ENCODE measurements at regions not wholly inside any gene's neighbourhood (a gene's known extent, or its start where the extent isn't known, plus 50 kb on each side); places are given as distances from the start of the nearest gene placed in this dataset.
"Not testable (repeated sequence)": the region's sequence is repeated elsewhere in the genome, so short reads cannot be mapped to it uniquely, and the experiment has no call there.

- DNase-seq (ENCODE audit: low spot score); H3K4me1 ChIP-seq; H3K9me3 ChIP-seq; H3K27me3 ChIP-seq; H3K27ac ChIP-seq; H3K4me3 ChIP-seq; H3K36me3 ChIP-seq: not testable (repeated sequence)
Measured at GRCh38 chr2:87643165-87643564, 104.7 kb upstream of the PLGLB2 start.

- not testable (repeated sequence) for H3K4me1 ChIP-seq; H3K9me3 ChIP-seq; H3K27ac ChIP-seq; H3K36me3 ChIP-seq; H3K4me3 ChIP-seq; DNase-seq (ENCODE audit: low spot score); H3K27me3 ChIP-seq
Measured at GRCh38 chr2:87647737-87648498, 100.0 kb upstream of the PLGLB2 start.

- not testable (repeated sequence) for H3K27me3 ChIP-seq; H3K4me3 ChIP-seq; H3K9me3 ChIP-seq; H3K27ac ChIP-seq; DNase-seq (ENCODE audit: low spot score); H3K4me1 ChIP-seq; H3K36me3 ChIP-seq
Measured at GRCh38 chr2:87648815-87649214, 99.1 kb upstream of the PLGLB2 start.

- DNase-seq (ENCODE audit: low spot score): not testable (repeated sequence)
Measured at GRCh38 chr2:87649871-87650270, 98.0 kb upstream of the PLGLB2 start.

GRCh38 chr2:87650837-87651236 lies 97.0 kb upstream of the PLGLB2 start:
- H3K27me3 ChIP-seq; H3K36me3 ChIP-seq; H3K4me3 ChIP-seq; DNase-seq (ENCODE audit: low spot score); H3K4me1 ChIP-seq; H3K9me3 ChIP-seq; H3K27ac ChIP-seq: not testable (repeated sequence)

More at GRCh38 chr2:87649871-87650270, 98.0 kb upstream of the PLGLB2 start:
- H3K27me3 ChIP-seq, H3K9me3 ChIP-seq, H3K27ac ChIP-seq, H3K4me3 ChIP-seq, H3K4me1 ChIP-seq, H3K36me3 ChIP-seq: not testable (repeated sequence)

GRCh38 chr2:87651589-87651988 lies 96.3 kb upstream of the PLGLB2 start:
- not testable (repeated sequence) for H3K36me3 ChIP-seq; H3K4me1 ChIP-seq; H3K27me3 ChIP-seq; H3K9me3 ChIP-seq; H3K4me3 ChIP-seq; DNase-seq (ENCODE audit: low spot score); H3K27ac ChIP-seq

GRCh38 chr2:87653373-87653772 lies 94.5 kb upstream of the PLGLB2 start:
- not testable (repeated sequence) for DNase-seq (ENCODE audit: low spot score); H3K9me3 ChIP-seq; H3K4me1 ChIP-seq; H3K36me3 ChIP-seq; H3K27ac ChIP-seq; H3K27me3 ChIP-seq; H3K4me3 ChIP-seq

GRCh38 chr2:87654136-87654814 lies 93.6 kb upstream of the PLGLB2 start:
- not testable (repeated sequence) for H3K27me3 ChIP-seq; H3K4me3 ChIP-seq; H3K27ac ChIP-seq; H3K4me1 ChIP-seq; DNase-seq (ENCODE audit: low spot score); H3K9me3 ChIP-seq; H3K36me3 ChIP-seq

GRCh38 chr2:87657915-87658314 lies 90.0 kb upstream of the PLGLB2 start:
- not testable (repeated sequence) for H3K27me3 ChIP-seq; H3K9me3 ChIP-seq; H3K4me1 ChIP-seq; H3K4me3 ChIP-seq; H3K36me3 ChIP-seq; H3K27ac ChIP-seq; DNase-seq (ENCODE audit: low spot score)

GRCh38 chr2:87658357-87658756 lies 89.5 kb upstream of the PLGLB2 start:
- H3K9me3 ChIP-seq; H3K27ac ChIP-seq; H3K4me3 ChIP-seq; H3K27me3 ChIP-seq; H3K36me3 ChIP-seq; DNase-seq (ENCODE audit: low spot score); H3K4me1 ChIP-seq: not testable (repeated sequence)

GRCh38 chr2:87658976-87659375 lies 88.9 kb upstream of the PLGLB2 start:
- H3K27ac ChIP-seq; DNase-seq (ENCODE audit: low spot score): not testable (repeated sequence)

GRCh38 chr2:87660164-87660563 lies 87.7 kb upstream of the PLGLB2 start:
- H3K27me3 ChIP-seq; H3K4me3 ChIP-seq; H3K4me1 ChIP-seq; H3K36me3 ChIP-seq; H3K27ac ChIP-seq; DNase-seq (ENCODE audit: low spot score); H3K9me3 ChIP-seq: not testable (repeated sequence)

More at GRCh38 chr2:87658976-87659375, 88.9 kb upstream of the PLGLB2 start:
- not testable (repeated sequence) for H3K9me3 ChIP-seq, H3K36me3 ChIP-seq, H3K27me3 ChIP-seq, H3K4me1 ChIP-seq, H3K4me3 ChIP-seq

GRCh38 chr2:87662316-87663290 lies 85.3 kb upstream of the PLGLB2 start:
- not testable (repeated sequence) for H3K4me1 ChIP-seq; H3K36me3 ChIP-seq; H3K27ac ChIP-seq; DNase-seq (ENCODE audit: low spot score); H3K4me3 ChIP-seq; H3K27me3 ChIP-seq; H3K9me3 ChIP-seq

- DNase-seq (ENCODE audit: low spot score); H3K4me3 ChIP-seq; H3K4me1 ChIP-seq; H3K27ac ChIP-seq; H3K9me3 ChIP-seq; H3K36me3 ChIP-seq; H3K27me3 ChIP-seq: not testable (repeated sequence)
Measured at GRCh38 chr2:87663347-87663746, 84.5 kb upstream of the PLGLB2 start.

Measured in right atrium auricular region (tissue), 2 donors.